GM13976 (cell line): ENCODE measurements at regions not wholly inside any gene's neighbourhood (a gene's known extent, or its start where the extent isn't known, plus 50 kb on each side); places are given as distances from the start of the nearest gene placed in this dataset.

Source experiments
- DNase-seq: peaks from one replicate; pipeline ENCODE4 v3.0.0; 2012; ENCODE audit warnings: low spot score
- in situ Hi-C: fragments of 300-500 bp; cut with MboI; formaldehyde crosslinking; loops from one replicate; pipeline ENCODE4 v1.12.0; 2022; ENCODE audit warnings: low sequenced_read_pairs, mixed read lengths, inconsistent platforms; ENCODE audit not compliant: unreplicated experiment
- TF ChIP-seq, protein P1 (sequence below): IDR thresholded peaks from 2 replicates; pipeline ENCODE4 v1.5.1; 2012; ENCODE audit warnings: borderline replicate concordance, mild to moderate bottlenecking; ENCODE audit not compliant: insufficient read depth; ENCODE audit errors: extremely low read depth, missing control alignments, control extremely low read depth

DNA sequence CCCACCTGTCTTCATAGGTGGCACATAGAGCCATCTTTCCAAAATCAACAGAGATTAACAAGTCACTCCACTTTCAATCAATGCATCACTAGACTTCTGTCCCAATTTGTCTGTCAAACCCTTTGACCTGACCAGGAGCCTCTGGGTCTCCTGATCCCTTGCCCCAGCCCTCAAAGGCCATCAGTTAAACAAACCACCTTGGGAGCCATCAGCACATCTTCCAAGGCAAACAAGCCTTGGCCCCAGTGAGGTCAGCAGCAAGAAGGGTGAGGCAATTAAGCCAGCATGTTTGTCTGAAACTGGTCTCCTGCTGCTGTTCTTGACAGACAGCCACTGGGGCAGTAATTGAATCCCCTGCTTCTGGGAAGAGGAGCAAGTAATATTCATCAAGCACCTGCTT, 742.8 kb upstream of the TBX3 start:
- in situ Hi-C loops, result no loop called here
- TF ChIP-seq, protein P1, sequence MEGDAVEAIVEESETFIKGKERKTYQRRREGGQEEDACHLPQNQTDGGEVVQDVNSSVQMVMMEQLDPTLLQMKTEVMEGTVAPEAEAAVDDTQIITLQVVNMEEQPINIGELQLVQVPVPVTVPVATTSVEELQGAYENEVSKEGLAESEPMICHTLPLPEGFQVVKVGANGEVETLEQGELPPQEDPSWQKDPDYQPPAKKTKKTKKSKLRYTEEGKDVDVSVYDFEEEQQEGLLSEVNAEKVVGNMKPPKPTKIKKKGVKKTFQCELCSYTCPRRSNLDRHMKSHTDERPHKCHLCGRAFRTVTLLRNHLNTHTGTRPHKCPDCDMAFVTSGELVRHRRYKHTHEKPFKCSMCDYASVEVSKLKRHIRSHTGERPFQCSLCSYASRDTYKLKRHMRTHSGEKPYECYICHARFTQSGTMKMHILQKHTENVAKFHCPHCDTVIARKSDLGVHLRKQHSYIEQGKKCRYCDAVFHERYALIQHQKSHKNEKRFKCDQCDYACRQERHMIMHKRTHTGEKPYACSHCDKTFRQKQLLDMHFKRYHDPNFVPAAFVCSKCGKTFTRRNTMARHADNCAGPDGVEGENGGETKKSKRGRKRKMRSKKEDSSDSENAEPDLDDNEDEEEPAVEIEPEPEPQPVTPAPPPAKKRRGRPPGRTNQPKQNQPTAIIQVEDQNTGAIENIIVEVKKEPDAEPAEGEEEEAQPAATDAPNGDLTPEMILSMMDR, result no peak
- no peak for DNase-seq

DNA sequence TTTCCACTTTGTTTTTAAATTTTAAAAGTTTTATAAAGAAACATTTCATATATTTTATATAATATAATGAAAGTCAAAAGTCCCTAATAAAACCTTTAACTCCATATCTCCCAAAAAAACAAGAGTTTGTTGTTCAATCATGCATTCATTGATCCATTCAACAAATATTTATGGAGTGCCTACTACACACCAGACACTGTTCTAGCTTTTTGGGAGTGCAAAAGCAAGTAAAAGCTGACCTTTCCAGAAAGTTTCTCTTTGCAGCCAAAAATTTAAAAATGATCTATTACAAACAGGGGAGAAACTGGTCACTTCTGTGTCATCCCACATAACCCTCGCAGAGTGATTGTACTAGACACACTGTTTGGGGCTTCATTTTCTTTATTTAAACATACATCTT, 740.0 kb upstream of the TBX3 start:
- DNase-seq, result no peak
- TF ChIP-seq, protein P1, result no peak
- in situ Hi-C loops, result no loop called here

DNA sequence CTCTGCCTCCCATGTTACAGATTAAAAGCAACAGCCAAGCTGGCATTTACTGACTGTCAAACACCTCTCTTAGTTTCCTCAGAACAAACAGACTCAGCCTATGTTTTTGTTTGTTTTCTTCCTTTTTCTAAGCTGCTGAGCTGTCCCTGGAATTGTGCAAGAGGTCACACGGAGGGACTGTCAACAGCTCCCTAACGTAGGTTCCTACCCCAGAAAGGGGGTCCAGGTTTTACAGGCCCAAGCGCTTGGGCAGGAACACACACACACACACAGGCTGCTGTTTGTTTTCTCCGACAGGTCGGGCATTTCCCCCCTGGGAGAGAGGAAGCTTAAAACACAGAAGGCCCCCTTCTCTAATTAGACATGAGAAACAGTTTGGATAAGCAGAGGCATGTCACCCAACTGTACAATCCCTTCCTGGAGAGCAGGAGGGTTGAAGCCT, 739.6 kb upstream of the TBX3 start:
- in situ Hi-C loops, result no loop called here
- DNase-seq, result no peak
- TF ChIP-seq, protein P1, result no peak

DNA sequence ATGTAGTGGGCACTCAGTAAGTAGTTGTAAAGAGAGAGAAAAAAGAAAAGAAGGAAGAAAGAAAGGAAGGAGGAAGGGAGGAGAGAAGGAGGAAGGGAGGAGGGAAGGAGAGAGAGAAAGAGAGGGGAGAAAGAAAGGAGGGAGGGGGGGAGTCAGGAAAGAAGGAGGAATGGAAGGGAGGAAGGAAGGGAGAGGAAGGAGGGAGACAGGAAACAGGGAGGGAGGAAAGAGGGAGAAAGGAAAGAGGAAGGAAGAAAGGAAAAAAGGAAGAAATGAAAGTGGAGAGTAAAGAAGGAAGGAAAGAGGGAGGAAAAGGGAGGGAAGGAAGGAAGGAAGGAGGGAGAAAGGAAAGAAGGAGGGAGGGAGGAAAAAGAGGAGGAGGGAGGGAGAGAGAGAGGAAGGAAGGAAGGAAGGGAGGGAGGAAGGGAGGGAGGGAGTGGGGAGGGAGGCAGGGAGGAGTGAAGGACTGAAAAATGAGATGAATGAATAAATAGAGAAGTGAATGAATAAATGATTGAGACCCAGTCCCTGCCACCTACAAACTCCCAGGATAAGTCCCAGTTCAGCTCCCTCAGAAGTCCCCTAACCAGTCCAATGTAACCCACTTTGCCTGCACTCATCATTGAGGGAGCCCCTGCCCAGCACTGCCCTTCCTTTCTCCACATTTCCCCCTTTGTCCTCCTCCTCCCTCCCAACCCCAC, 739.0 kb upstream of the TBX3 start:
- TF ChIP-seq, protein P1, result no peak
- DNase-seq, result no peak
- in situ Hi-C loops, result no loop called here

DNA sequence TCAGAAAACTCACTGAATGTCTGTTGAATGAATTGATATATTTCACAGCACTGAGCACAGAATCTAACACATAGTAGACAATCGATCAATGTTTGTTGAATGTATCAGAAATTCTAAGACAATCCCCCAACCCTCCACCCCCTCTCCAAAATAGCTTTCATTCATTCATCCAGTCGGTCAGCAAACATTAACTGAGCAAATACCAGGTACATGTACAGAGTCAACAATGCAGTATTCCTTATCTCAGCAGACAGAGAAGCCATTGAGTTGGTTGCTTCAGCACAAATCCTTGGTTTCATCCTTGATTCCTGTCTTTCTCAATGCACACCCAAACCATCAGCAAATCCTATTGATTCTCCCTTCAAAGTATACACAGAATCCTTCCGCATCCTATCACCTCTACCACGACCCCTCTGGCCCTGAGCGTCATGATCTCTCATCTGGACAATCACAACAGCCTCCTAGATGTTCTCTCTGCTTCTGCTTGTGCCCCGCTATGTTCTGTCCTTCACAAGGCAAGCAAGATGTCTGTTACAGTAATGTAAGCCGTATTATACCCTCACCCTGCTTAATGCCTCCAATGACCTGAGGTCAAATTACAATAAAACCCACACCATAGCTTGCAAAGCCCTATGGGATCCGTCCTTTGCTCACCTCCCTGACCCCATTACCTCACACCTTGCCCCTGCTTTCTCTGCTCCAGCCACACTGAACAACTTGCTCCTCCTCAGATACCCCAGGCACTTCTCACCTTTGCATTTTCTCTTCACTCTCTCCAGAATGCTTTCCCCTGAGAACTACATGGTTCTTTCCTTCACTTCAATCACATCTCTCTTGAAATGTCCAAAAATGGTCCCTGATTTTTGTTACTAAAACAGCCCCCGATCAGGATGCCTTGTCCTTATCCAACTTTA, 738.1 kb upstream of the TBX3 start:
- no peak for DNase-seq
- TF ChIP-seq, protein P1, result no peak
- in situ Hi-C loops, result no loop called here

DNA sequence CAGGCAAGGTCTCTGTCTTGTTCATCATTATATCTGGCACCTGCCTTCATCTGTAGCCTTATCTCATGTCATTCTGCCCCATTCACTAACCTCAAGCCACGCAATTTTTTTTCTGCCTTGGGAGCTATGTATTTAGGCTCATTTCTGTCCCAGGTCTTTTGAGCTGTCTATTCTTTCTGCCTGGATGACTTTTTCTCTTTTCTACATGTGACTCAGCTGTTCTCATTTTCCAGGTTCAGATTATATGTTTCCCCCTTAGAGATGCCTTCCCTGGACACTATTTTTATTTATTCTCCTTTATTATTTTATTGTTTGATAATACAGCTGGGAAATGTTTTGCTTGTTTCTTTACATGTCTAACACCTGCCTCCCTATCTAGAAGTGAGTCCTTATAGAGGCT, 737.4 kb upstream of the TBX3 start:
- TF ChIP-seq, protein P1, result no peak
- no peak for DNase-seq
- in situ Hi-C loops, result no loop called here
